ENCODE measurements at regions not wholly inside any gene's neighbourhood (a gene's known extent, or its start where the extent isn't known, plus 50 kb on each side); places are given as distances from the start of the nearest gene placed in this dataset.

DNA sequence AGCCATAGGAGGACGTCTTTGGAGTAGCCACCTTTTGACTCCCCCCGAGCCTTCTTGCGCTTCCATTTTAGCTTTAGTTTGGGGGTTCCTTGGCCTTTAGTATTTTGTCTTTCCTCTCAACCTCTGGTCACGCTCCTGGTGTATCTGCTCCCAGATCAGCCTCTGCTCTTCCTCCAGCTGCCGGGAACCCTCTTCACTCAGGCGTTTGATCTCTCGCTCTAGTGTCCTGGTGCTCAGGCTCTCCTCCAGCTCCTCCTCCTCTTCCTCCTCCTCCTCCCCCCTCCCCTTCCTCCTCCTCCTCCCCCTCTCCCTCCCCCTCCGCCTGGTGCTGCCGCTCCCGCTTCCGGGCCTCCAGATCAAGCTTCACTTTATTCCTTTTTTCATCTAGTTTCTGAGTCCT lies 1082.3 kb upstream of the TMEFF2 start:
- TF ChIP-seq, protein P1, sequence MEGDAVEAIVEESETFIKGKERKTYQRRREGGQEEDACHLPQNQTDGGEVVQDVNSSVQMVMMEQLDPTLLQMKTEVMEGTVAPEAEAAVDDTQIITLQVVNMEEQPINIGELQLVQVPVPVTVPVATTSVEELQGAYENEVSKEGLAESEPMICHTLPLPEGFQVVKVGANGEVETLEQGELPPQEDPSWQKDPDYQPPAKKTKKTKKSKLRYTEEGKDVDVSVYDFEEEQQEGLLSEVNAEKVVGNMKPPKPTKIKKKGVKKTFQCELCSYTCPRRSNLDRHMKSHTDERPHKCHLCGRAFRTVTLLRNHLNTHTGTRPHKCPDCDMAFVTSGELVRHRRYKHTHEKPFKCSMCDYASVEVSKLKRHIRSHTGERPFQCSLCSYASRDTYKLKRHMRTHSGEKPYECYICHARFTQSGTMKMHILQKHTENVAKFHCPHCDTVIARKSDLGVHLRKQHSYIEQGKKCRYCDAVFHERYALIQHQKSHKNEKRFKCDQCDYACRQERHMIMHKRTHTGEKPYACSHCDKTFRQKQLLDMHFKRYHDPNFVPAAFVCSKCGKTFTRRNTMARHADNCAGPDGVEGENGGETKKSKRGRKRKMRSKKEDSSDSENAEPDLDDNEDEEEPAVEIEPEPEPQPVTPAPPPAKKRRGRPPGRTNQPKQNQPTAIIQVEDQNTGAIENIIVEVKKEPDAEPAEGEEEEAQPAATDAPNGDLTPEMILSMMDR (IDR thresholded peaks at IDR 0.05; ENCODE audit: insufficient read depth, low read length, missing control alignments) = no peak
- ChIA-PET POLR2A (interaction anchor here (0.6 kb wide), 1 partner anchor 457 kb away, joined by 4 read pairs; no protein-coding TSS in a partner anchor), CTCF (no interaction called here)
- DNase-seq (ENCODE audit: low read depth, low spot score) = no peak
- H3K4me3 ChIP-seq (ENCODE audit: low read depth, low read length) = no peak overlapping the region

DNA sequence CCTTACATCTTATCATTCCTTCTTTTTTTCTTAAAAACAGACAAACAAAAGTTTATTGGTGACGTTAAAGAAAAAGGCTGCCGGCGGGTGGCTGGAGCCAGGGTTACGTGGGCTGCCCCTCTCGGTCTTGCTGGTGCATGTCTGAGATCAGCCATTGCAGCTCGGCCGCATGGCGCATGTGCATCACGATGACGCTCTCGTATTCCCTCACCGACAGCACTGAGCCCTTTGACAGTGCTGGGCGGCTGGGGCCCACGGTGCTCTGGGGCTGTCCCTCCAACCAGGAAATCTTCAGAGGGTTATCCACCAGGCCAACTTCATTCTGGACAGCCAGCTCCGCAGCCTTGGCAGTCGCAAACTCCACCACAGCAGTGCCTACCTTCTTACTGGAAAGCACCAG lies 1081.8 kb upstream of the TMEFF2 start:
- TF ChIP-seq, protein P1 (IDR thresholded peaks at IDR 0.05; ENCODE audit: insufficient read depth, low read length, missing control alignments) = no peak

GRCh38 chr2:193276069-193276468 lies 1081.3 kb upstream of the TMEFF2 start:
- TF ChIP-seq, protein P1 (IDR thresholded peaks at IDR 0.05; ENCODE audit: insufficient read depth, low read length, missing control alignments) = no peak
- ChIA-PET POLR2A (no interaction called here), CTCF (no interaction called here)
- H3K4me3 ChIP-seq (ENCODE audit: low read depth, low read length) = no peak overlapping the region
- DNase-seq (ENCODE audit: low read depth, low spot score) = no peak

More for the DNA sequence above, 1081.8 kb upstream of the TMEFF2 start:
- H3K4me3 ChIP-seq (ENCODE audit: low read depth, low read length) = no peak overlapping the region
- POLR2A ChIA-PET = interaction anchor here (0.6 kb wide), 1 partner anchor 457 kb away, joined by 4 read pairs; no protein-coding TSS in a partner anchor
- DNase-seq (ENCODE audit: low read depth, low spot score) = no peak
- CTCF ChIA-PET = no interaction called here

DNA sequence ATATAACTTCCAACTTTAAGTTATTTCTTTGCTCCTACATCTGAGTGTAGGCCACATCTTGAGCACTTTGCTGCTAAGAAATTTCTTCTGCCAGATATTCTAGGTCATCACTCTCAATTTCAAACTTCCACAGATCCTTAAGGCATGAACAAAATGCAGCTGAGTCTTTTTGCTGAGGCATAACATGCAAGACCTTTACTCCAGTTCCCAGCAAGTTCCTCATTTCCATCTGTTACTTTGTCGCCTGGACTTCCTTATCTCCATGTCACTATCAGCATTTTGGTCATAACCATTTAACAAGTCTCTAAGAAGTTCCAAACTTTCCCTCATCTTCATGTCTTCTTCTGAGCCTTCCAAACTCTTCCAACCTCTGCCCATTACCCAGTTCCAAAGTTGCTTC lies 1077.3 kb upstream of the TMEFF2 start:
- DNase-seq (ENCODE audit: low read depth, low spot score) = no peak
- H3K4me3 ChIP-seq (ENCODE audit: low read depth, low read length) = no peak overlapping the region
- TF ChIP-seq, protein P1 (IDR thresholded peaks at IDR 0.05; ENCODE audit: insufficient read depth, low read length, missing control alignments) = no peak
- ChIA-PET CTCF (no interaction called here), POLR2A (no interaction called here)

- CTCF ChIA-PET = no interaction called here
- no peak for DNase-seq (ENCODE audit: low read depth, low spot score)
- TF ChIP-seq, protein P1 (IDR thresholded peaks at IDR 0.05; ENCODE audit: insufficient read depth, low read length, missing control alignments) = no peak
- H3K4me3 ChIP-seq (ENCODE audit: low read depth, low read length) = no peak overlapping the region
- POLR2A ChIA-PET = no interaction called here
Observed at GRCh38 chr2:193270816-193271215, 1076.1 kb upstream of the TMEFF2 start.

DNA sequence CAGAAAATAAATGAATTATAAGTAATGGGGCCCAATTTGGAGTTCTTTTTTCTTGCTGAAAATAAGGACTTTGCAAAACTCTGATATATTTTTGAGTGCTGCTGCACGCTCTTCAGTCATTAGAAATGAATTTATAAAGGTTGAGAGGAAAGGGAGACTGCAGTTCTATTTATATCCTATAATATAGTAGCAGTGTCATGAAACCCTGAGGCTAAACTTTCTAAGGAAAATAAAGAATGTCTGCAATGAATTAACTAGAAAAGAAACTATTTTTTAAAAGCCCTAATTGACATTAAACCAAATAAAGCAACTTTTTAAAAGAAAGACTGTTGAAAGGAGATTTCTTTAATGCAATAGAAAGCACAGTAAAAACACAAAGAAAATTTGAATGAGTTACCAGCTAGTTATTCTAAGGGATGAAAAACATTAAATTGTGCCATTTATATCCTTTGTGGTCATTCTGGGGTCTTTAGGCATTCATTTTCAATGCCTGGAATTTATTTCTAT lies 1072.8 kb upstream of the TMEFF2 start:
- ChIA-PET CTCF (no interaction called here), POLR2A (no interaction called here)
- no peak overlapping the region for H3K4me3 ChIP-seq (ENCODE audit: low read depth, low read length)
- TF ChIP-seq, protein P1 (IDR thresholded peaks at IDR 0.05; ENCODE audit: insufficient read depth, low read length, missing control alignments) = no peak
- no peak for DNase-seq (ENCODE audit: low read depth, low spot score)

Data from AG04449 (cell line).